Endothelial cell of umbilical vein (primary cell): ENCODE measurements at regions not wholly inside any gene's neighbourhood (a gene's known extent, or its start where the extent isn't known, plus 50 kb on each side); places are given as distances from the start of the nearest gene placed in this dataset.
A peak's percentile ranks its signal among the peaks of the same experiment; 100 is the strongest.

Experiments used
- BruUV-seq: library from RNA; stranded (reverse); fragments of 400-500 nt; replicated peaks from 2 replicates; lab custom pipeline; 2021; lab: Mats Ljungman, UMichigan
- CTCF ChIA-PET: fragments of 300-600, 350-600 bp; sonication (Branson Sonifier 250); formaldehyde crosslinking; loops from one replicate; lab custom pipeline; 2021; ENCODE audit warnings: antibody characterized with exemption, inconsistent platforms; lab: Charles Lee
- POLR2A ChIA-PET: fragments of 300-600, 350-600 bp; sonication (Branson Sonifier 250); formaldehyde crosslinking; loops from one replicate; lab custom pipeline; 2021; ENCODE audit warnings: antibody characterized with exemption, inconsistent platforms; lab: Charles Lee
- DNase-seq: peaks from one replicate; pipeline ENCODE4 v3.0.0-alpha.2; 2011; ENCODE audit warnings: low read depth, low spot score
- FAIRE-seq: peaks from 2 replicates; lab custom pipeline; 2011; peaks lifted over from hg19 to GRCh38; lab: Jason Lieb, UNC
- H2AFZ ChIP-seq: 2 replicates; pipeline ENCODE4 v1.6.0; 2012; ENCODE audit warnings: low read depth, low read length, control low read depth, inconsistent platforms
- H3K27ac ChIP-seq: 2 replicates; pipeline ENCODE4 v1.5.1; 2011; ENCODE audit warnings: low read depth, mild to moderate bottlenecking, control low read depth, low read length, moderate library complexity; ENCODE audit not compliant: insufficient read depth
- H3K27me3 ChIP-seq, 2 experiments: 2 replicates each; pipeline versions ENCODE4 v1.6.0 to v1.6.1; 2011; ENCODE audit warnings: low read length in 2 of 2, mixed read lengths in 1 of 2; ENCODE audit not compliant: control insufficient read depth in 2 of 2, insufficient read depth in 2 of 2
- H3K36me3 ChIP-seq, 2 experiments: 2 replicates in 1 of 2; 3 replicates in 1 of 2; pipeline ENCODE4 v1.5.1; 2011; ENCODE audit warnings: low read length in 2 of 2, mild to moderate bottlenecking in 1 of 2, moderate library complexity in 1 of 2; ENCODE audit not compliant: control insufficient read depth in 2 of 2, insufficient read depth in 2 of 2; ENCODE audit errors: extremely low read depth in 1 of 2
- H3K4me1 ChIP-seq: 3 replicates; pipeline ENCODE4 v1.5.1; 2011; ENCODE audit warnings: mild to moderate bottlenecking, low read length; ENCODE audit not compliant: control insufficient read depth, insufficient read depth; ENCODE audit errors: extremely low read depth
- H3K4me2 ChIP-seq: 2 replicates; pipeline ENCODE4 v1.6.1; 2011; ENCODE audit warnings: low read length, control low read depth, mixed read lengths; ENCODE audit not compliant: insufficient read depth
- H3K4me3 ChIP-seq, 3 experiments: fragments of 200-600 bp in 1 of 3; sonication (generic), shearing (Covaris generic) in 1 of 3; replicated peaks in 1 of 3; 2 replicates each; pipeline ENCODE4 v1.5.1; 2011 to 2016; ENCODE audit warnings: control low read depth in 3 of 3, low read length in 3 of 3, mild to moderate bottlenecking in 2 of 3, inconsistent platforms in 1 of 3, low read depth in 1 of 3, moderate library complexity in 1 of 3; ENCODE audit not compliant: insufficient read depth in 1 of 3
- H3K79me2 ChIP-seq: 2 replicates; pipeline ENCODE4 v1.6.0; 2012; ENCODE audit warnings: low read length, inconsistent platforms; ENCODE audit not compliant: control insufficient read depth, insufficient read depth
- H3K9ac ChIP-seq: replicated peaks from 2 replicates; pipeline ENCODE3; 2011; ENCODE audit warnings: low read length, control low read depth; ENCODE audit not compliant: insufficient read depth; ENCODE audit errors: extremely low read depth
- H3K9me1 ChIP-seq: replicated peaks from 3 replicates; pipeline ENCODE4 v1.6.0; 2011; ENCODE audit warnings: mild to moderate bottlenecking, low read length; ENCODE audit not compliant: control insufficient read depth, insufficient read depth; ENCODE audit errors: extremely low read depth
- H3K9me3 ChIP-seq: replicated peaks from 2 replicates; pipeline ENCODE4 v1.5.1; 2012; ENCODE audit warnings: low read length, inconsistent platforms; ENCODE audit not compliant: control insufficient read depth, insufficient read depth
- H4K20me1 ChIP-seq: replicated peaks from 2 replicates; pipeline ENCODE3; 2011; ENCODE audit warnings: mild to moderate bottlenecking, low read length; ENCODE audit not compliant: control insufficient read depth, insufficient read depth; ENCODE audit errors: extremely low read depth
- EZH2 ChIP-seq: IDR thresholded peaks from 2 replicates; pipeline ENCODE4 v1.6.1; 2012; ENCODE audit warnings: borderline replicate concordance, low read depth, mild to moderate bottlenecking, moderate library complexity, low read length, inconsistent platforms; ENCODE audit not compliant: severe bottlenecking
- FOS ChIP-seq: IDR thresholded peaks from 2 replicates; pipeline ENCODE4 v1.6.1; 2011; ENCODE audit warnings: mild to moderate bottlenecking, low read length, moderate library complexity, borderline replicate concordance; ENCODE audit not compliant: insufficient read depth
- GATA2 ChIP-seq: IDR thresholded peaks from 2 replicates; pipeline ENCODE4 v1.7.0; 2011; ENCODE audit warnings: low read depth, mild to moderate bottlenecking, moderate library complexity, mixed read lengths, low read length; ENCODE audit not compliant: insufficient read length, insufficient read depth
- JUN ChIP-seq: IDR thresholded peaks from 2 replicates; pipeline ENCODE4 v1.6.1; 2011; ENCODE audit warnings: borderline replicate concordance, low read depth; ENCODE audit not compliant: insufficient read length, insufficient read depth
- MAX ChIP-seq: IDR thresholded peaks from 2 replicates; pipeline ENCODE4 v1.6.1; 2011; ENCODE audit not compliant: insufficient read depth, insufficient read length
- MYC ChIP-seq: IDR thresholded peaks from one replicate; pipeline ENCODE4 v1.6.1; 2011; ENCODE audit warnings: mild to moderate bottlenecking, low read depth, low read length
- POLR2A ChIP-seq: IDR thresholded peaks from 2 replicates; pipeline ENCODE4 v1.6.1; 2012; ENCODE audit warnings: low read depth, mild to moderate bottlenecking, control low read depth, low read length
- POLR2AphosphoS5 ChIP-seq: IDR thresholded peaks from 2 replicates; pipeline ENCODE4 v1.6.1; 2012; ENCODE audit warnings: low read depth, mild to moderate bottlenecking, control low read depth, low read length, moderate library complexity; ENCODE audit not compliant: insufficient read depth
- dilution Hi-C: fragments of 300-500 bp; cut with MboI; formaldehyde crosslinking; loops from one replicate; pipeline ENCODE4 v1.15.0; 2019; ENCODE audit warnings: low sequenced_read_pairs; ENCODE audit not compliant: extremely low pct_ligation_motif_present
- intact Hi-C: fragments of 100-400 bp; cut with micrococcal nuclease; formaldehyde crosslinking; loops from one replicate; pipeline ENCODE4 v1.10.0; 2022
- TF ChIP-seq, protein P1 (sequence below), 2 donors: IDR thresholded peaks; 1 replicate in 1 of 2; 2 replicates in 1 of 2; pipeline ENCODE4 v1.5.1; 2011; ENCODE audit warnings: low read length in 2 of 2, mild to moderate bottlenecking in 2 of 2, moderate library complexity in 2 of 2, control low read depth in 1 of 2, inconsistent platforms in 1 of 2, low read depth in 1 of 2; ENCODE audit not compliant: insufficient read depth in 1 of 2; ENCODE audit errors: extremely low read depth in 1 of 2

DNA sequence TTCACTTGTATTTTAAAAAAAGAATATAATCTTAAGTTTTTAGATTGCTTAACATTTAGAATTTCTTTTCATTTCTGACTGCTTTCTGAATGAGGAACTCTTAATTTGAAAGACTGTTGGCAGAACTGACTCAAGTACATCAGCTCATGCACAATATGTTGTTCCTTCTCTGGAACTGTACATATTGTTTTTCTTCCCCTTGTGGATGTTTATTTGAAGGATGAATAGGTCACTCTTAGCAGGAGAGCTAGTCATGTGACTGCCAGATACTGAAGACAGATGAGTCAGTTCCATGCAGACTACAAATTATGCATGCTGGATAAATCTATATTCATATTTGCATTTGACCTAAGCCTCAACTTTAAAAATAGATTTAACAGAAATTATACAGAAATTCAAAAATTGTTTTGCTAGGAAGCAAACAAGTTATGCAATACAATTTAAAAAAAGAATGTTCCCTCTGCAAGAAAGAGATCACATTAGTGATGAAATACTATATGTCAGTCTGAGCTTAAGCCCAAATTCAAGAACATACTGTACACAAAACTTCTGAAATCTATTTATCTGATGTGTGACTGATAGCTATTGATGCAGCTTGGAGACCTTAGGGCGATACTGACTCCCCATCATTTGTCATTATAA is 1274.9 kb upstream of the GJE1 start:
- POLR2A ChIA-PET, result no interaction called here
- CTCF ChIA-PET, result interaction anchor here (0.8 to 1.4 kb wide), 8 partner anchors 9 to 1488 kb away, joined by 3 to 6 read pairs (median 4); no protein-coding TSS in a partner anchor
- H3K9me1 ChIP-seq, result no peaks in the 10 kb centered on the region
- H3K4me2 ChIP-seq, result no peak overlapping the region
- intact Hi-C loops, result loop anchor here (1.0 to 10.0 kb wide), 3 partner anchors 11 to 883 kb away; no protein-coding TSS in a partner anchor
- no peaks in the 10 kb centered on the region for H3K9me3 ChIP-seq
- no peak overlapping the region for H3K4me3 ChIP-seq
- H3K36me3 ChIP-seq, result no peaks in the 10 kb centered on the region
- no TSS peak for BruUV-seq
- TF ChIP-seq EZH2 (no peak), POLR2A (peak; percentile 41), MAX (peak; percentile 45), JUN (peak; percentile 68), POLR2AphosphoS5 (no peak), FOS (peak; percentile 89), GATA2 (no peak), MYC (no peak)
- TF ChIP-seq, protein P1, sequence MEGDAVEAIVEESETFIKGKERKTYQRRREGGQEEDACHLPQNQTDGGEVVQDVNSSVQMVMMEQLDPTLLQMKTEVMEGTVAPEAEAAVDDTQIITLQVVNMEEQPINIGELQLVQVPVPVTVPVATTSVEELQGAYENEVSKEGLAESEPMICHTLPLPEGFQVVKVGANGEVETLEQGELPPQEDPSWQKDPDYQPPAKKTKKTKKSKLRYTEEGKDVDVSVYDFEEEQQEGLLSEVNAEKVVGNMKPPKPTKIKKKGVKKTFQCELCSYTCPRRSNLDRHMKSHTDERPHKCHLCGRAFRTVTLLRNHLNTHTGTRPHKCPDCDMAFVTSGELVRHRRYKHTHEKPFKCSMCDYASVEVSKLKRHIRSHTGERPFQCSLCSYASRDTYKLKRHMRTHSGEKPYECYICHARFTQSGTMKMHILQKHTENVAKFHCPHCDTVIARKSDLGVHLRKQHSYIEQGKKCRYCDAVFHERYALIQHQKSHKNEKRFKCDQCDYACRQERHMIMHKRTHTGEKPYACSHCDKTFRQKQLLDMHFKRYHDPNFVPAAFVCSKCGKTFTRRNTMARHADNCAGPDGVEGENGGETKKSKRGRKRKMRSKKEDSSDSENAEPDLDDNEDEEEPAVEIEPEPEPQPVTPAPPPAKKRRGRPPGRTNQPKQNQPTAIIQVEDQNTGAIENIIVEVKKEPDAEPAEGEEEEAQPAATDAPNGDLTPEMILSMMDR (IDR thresholded peaks at IDR 0.05; ENCODE audit: extremely low read depth in 1 of 2, insufficient read depth in 1 of 2, low read depth in 1 of 2, low read length in 2 of 2), result no peak
- peaks cover 26% of the 10 kb centered on the region for H3K4me1 ChIP-seq
- H4K20me1 ChIP-seq, result no peaks in the 10 kb centered on the region
- peak; percentile 89 for DNase-seq
- peak overlapping the region; percentile 35 for H3K9ac ChIP-seq
- dilution Hi-C loops, result no loop called here
- peak; percentile 83 for FAIRE-seq
- no peaks in the 10 kb centered on the region for H3K27me3 ChIP-seq
- H3K27ac ChIP-seq, result peak overlapping the region; percentile 74
- no peaks in the 10 kb centered on the region for H3K79me2 ChIP-seq
- peak overlapping the region; percentile 48 for H2AFZ ChIP-seq
